Renal pelvis (tissue), 1 donor: ENCODE measurements at regions not wholly inside any gene's neighbourhood (a gene's known extent, or its start where the extent isn't known, plus 50 kb on each side); places are given as distances from the start of the nearest gene placed in this dataset.

ENCODE experiments used
- DNase-seq: peaks from one replicate; pipeline ENCODE4 v3.0.0-alpha.2; 2013

GRCh38 chr6:97815301-97815812 is 532.3 kb upstream of the MMS22L start:
- no peak for DNase-seq

GRCh38 chr6:97816526-97816925 is 533.5 kb upstream of the MMS22L start:
- DNase-seq = no peak

GRCh38 chr6:97819710-97820109 is 536.7 kb upstream of the MMS22L start:
- DNase-seq = no peak

- no peak for DNase-seq
These were observed 537.4 kb upstream of the MMS22L start for GRCh38 chr6:97820400-97820799.

- DNase-seq = no peak
These were observed 539.6 kb upstream of the MMS22L start for GRCh38 chr6:97822632-97823031.

GRCh38 chr6:97841763-97842162 is 558.7 kb upstream of the MMS22L start:
- DNase-seq = no peak

- no peak for DNase-seq
These were observed 559.5 kb upstream of the MMS22L start for GRCh38 chr6:97842521-97842920.

GRCh38 chr6:97849390-97849789 is 566.4 kb upstream of the MMS22L start:
- DNase-seq = no peak

- DNase-seq = no peak
These were observed 567.6 kb upstream of the MMS22L start for GRCh38 chr6:97850458-97851212.

GRCh38 chr6:97863697-97864096 is 580.7 kb upstream of the MMS22L start:
- DNase-seq = no peak

GRCh38 chr6:97864366-97864765 is 581.4 kb upstream of the MMS22L start:
- no peak for DNase-seq

- DNase-seq = no peak
These were observed 581.8 kb upstream of the MMS22L start for GRCh38 chr6:97864826-97865225.

- no peak for DNase-seq
These were observed 582.6 kb upstream of the MMS22L start for GRCh38 chr6:97865612-97866011.

GRCh38 chr6:97866616-97867015 is 583.6 kb upstream of the MMS22L start:
- DNase-seq = no peak

- DNase-seq = no peak
These were observed 584.2 kb upstream of the MMS22L start for GRCh38 chr6:97867177-97867576.

- DNase-seq = no peak
These were observed 587.3 kb upstream of the MMS22L start for GRCh38 chr6:97870273-97870672.

- DNase-seq = no peak
These were observed 593.7 kb upstream of the MMS22L start for GRCh38 chr6:97876711-97877110.

GRCh38 chr6:97882755-97883154 is 599.7 kb upstream of the MMS22L start:
- no peak for DNase-seq

- DNase-seq = no peak
These were observed 602.3 kb upstream of the MMS22L start for GRCh38 chr6:97885325-97885724.

- DNase-seq = peak; percentile 5
These were observed 602.8 kb upstream of the MMS22L start for GRCh38 chr6:97885828-97886227.

GRCh38 chr6:97901531-97901930 is 618.5 kb upstream of the MMS22L start:
- no peak for DNase-seq

- no peak for DNase-seq
These were observed 626.4 kb upstream of the MMS22L start for GRCh38 chr6:97909380-97909779.

GRCh38 chr6:97913721-97914120 is 630.7 kb upstream of the MMS22L start:
- DNase-seq = no peak

GRCh38 chr6:97914912-97915311 is 631.9 kb upstream of the MMS22L start:
- no peak for DNase-seq
